GM21825 (cell line): ENCODE measurements at regions not wholly inside any gene's neighbourhood (a gene's known extent, or its start where the extent isn't known, plus 50 kb on each side); places are given as distances from the start of the nearest gene placed in this dataset.

Source experiments
- ATAC-seq: cut with Tn5 transposase; IDR thresholded peaks from one replicate; pipeline ENCODE4 v1.9.1; 2021; ENCODE audit warnings: mild to moderate bottlenecking, moderate library complexity; ENCODE audit not compliant: unreplicated experiment

DNA sequence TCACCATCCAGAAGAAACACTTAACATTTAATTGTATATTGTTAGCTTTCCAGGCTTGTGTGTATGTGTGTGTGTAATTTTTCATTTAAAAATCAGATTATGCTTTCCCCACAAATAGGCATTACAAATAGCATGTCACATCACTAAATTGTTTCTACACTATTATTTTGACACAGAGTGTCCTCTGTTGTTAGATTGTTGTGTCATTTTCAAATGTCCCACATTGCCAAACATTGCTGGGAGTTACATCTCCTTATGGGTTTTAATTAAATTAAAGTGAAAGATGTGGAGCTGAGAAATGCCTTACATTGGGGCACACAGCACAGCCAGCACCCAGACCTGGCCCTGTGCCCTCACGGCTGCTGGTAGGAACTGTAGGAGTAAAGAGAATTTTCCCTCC lies 295.6 kb downstream of the ZEB1 start:
- no peak for ATAC-seq

DNA sequence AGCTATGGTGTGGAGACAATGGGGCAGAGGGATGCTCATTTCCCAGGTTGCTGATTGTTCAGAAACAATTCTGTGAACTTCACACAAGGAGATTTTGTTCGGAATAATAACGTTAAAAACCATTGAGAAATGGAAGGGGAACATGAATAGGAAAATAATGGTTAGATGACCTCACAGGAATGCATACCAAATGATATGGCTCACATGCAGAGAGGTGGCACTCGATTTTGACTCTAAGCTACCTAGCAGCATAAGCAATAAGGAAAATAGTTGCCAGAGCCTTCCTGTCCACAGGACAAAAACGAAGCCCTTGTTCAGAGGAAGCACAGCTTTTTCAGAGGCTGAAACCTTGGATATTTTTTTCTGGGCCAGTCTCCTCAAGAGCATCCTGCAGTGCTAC lies 293.1 kb downstream of the ZEB1 start:
- ATAC-seq, result no peak

- ATAC-seq, result no peak
Observed at GRCh38 chr10:31611161-31611560, 292.1 kb downstream of the ZEB1 start.

DNA sequence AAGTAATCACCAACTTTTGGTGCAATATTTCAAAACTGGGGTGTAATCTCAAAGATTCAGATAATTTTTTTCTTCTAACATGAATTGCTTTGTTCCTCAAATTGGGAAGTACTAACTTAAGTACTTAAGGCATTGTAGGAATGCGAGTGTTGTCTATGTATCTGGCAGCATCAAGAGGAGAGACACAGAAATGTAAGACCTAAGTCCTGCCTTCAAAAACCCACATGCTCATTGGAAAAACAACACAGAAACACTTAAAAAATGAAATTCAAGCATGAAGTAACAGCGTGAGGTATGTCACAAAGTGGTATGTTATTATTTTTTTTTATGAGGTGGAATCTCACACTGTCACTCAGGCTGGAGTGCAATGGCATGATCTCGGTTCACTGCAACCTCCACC lies 288.5 kb downstream of the ZEB1 start:
- ATAC-seq, result no peak

GRCh38 chr10:31606841-31607240 lies 287.8 kb downstream of the ZEB1 start:
- ATAC-seq, result no peak

- no peak for ATAC-seq
Observed at GRCh38 chr10:31605861-31606525, 287.0 kb downstream of the ZEB1 start.

DNA sequence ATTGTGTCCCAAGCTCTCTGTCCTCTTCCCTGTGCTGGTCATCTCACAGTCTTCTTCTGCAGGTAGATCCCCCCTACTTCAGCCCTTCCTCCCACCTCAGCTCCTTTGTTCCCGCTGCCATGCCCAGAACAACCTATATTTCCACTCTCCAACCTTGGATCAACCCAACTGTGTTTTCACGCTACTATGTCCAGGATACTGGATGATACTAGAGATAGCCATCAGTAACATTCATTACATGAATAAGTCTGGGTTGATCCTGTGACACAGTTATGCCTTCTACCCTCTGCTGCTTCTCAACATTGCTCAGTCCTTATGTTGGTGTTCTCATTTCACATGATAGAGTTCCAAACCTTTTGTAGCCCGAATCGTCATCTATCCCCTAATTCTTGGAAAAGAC lies 286.4 kb downstream of the ZEB1 start:
- no peak for ATAC-seq

DNA sequence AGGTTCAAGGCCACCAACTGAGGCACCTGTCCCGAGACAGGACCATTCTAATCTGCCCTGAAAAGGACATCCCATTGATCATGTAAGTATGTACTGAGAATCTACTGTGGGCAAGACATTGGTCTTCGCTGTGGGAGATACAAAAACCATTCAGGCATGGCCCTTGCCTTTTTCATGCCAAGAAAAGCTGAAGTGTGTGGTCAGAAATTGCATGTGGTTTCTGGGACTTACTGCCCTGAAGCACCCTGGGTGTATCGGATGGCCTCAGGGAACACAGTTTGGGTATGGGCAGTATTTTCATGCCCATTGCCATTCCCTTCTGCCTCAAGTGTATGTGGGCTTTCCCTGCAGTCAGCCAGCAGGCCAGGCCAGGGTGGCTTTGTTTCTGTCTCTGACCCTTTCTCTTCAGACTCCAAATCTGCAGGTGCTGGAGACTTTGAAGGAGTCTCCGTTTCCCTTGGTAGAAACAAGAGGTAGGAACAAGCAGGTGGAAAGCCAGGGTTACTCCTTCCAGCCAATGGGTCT lies 285.7 kb downstream of the ZEB1 start:
- ATAC-seq, result no peak

DNA sequence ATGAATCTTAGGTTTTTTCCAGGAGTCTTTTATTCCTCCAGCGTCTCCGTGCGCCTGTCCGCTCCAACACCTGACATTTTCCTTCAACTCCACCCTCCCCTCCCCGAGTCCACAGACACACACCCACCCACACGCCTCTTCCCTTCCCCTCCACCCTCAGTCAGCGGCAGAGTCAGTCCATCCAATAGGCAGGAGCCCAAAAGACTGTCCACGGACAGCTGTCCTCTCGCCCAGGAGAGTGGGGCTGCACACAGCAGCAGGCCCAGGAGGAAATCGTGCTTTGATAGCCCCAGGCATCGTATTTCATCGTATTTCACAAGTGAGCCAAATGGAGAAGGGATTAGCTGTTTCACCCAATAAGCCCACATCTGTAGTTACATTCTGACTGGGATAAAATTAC lies 285.1 kb downstream of the ZEB1 start:
- ATAC-seq, result no peak

GRCh38 chr10:31603235-31604087 lies 284.4 kb downstream of the ZEB1 start:
- ATAC-seq, result peak; percentile 98

DNA sequence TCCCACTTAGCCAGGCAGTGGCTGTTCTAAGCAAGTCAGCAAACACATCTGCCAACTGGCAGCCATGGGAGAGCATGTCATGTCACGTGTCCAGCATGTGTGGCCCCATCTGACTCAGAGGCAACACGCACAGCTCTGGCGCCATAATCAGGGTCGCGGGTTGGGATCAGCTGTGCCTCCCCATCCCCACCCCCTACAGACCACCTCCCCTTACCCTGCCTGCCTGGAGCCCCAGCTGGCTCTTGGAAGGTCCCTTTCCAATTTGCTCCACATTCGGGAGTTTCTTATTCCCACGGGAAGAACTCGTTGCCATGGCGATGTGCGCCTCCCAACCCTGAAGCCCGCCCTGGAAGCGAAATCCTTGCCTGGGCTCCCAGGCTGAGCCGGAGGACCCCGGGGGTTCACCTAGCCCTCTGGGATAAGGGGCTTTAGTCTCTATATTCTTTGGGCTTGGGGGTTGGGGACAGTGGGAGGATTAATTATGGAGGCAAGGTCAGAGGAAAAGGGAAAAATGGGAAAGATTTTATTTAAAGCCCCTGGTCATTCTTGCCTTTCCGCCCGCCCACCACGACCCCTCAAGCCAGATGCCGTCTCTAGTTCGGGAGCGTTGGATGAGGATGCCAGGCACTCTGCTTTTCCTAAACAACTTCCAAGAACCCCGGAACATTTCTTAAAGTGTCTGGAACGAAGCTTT lies 283.7 kb downstream of the ZEB1 start:
- no peak for ATAC-seq

GRCh38 chr10:31601136-31601535 lies 282.1 kb downstream of the ZEB1 start:
- ATAC-seq, result no peak

DNA sequence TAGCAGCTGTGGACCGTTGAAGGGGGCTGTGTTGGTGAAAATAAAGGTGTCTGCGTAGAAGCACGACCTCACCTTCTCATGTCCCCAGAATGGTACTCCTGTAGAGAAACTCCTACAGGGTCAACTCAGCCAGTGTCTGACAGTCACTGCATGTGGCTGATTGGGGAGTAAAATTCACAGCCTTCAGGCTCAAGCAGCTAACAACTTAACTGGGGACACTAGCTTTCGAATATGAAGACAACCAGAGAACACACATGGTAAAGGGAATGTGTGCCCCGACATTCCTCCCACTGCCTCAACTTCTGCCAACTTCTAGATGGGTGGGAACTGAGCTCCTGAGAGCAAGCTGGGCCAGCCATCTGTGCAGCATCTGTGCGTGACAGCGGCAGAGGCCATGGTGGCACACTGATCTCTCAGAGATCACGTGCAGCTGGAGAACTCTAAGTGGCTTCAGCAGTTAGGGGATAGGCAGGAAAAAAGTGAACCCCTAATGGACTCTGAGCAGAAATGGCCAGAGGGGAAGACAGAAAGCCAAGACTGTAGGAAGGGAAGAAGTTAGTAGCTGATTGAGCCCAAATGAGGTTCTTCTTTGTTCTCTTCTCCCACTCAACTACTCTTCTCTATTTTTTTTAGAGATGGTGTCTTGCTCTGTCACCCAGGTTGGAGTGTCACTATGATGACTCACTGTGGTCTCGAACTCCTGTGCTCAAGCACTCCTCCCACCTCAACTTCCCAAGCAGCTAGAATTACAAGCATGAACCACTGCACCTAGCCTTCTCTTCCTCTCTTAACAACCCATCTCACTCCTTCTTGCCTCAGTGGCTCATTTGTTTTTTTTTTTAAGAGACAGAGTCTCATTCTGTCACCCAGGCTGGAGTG lies 280.8 kb downstream of the ZEB1 start:
- no peak for ATAC-seq

- ATAC-seq, result no peak
Observed at GRCh38 chr10:31596765-31597164, 277.7 kb downstream of the ZEB1 start.

GRCh38 chr10:31595992-31596391 lies 277.0 kb downstream of the ZEB1 start:
- no peak for ATAC-seq

GRCh38 chr10:31594347-31594873 lies 275.4 kb downstream of the ZEB1 start:
- ATAC-seq, result no peak

- no peak for ATAC-seq
Observed at GRCh38 chr10:31593124-31593523, 274.1 kb downstream of the ZEB1 start.

- ATAC-seq, result no peak
Observed at GRCh38 chr10:31591569-31591968, 272.6 kb downstream of the ZEB1 start.

GRCh38 chr10:31590023-31590800 lies 271.2 kb downstream of the ZEB1 start:
- ATAC-seq, result no peak

DNA sequence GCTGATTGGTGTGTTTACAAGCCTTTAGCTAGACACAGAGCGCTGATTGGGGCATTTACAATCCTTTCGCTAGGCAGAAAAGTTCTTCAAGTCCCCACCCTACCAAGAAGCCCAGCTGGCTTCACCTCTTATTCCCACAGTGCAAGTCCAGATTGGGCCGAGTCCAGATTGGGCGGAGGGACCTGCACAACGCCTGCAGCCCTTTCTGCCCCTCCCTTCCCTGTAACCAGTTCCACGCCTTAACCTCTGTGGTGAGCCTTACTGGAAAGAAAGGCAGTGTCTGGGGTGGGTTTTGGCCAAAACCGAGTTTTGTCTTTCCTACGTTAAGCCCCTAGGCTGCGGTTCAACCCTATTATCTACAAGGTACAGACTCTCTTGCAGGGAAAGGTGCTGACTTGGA lies 268.7 kb downstream of the ZEB1 start:
- ATAC-seq, result no peak
